SKM-1 (cell line): ENCODE measurements at regions not wholly inside any gene's neighbourhood (a gene's known extent, or its start where the extent isn't known, plus 50 kb on each side); places are given as distances from the start of the nearest gene placed in this dataset.

Experiments
- DNase-seq: peaks from one replicate; lab custom pipeline; 2025; ENCODE audit not compliant: unreplicated experiment; lab: John Stamatoyannopoulos, UW

DNA sequence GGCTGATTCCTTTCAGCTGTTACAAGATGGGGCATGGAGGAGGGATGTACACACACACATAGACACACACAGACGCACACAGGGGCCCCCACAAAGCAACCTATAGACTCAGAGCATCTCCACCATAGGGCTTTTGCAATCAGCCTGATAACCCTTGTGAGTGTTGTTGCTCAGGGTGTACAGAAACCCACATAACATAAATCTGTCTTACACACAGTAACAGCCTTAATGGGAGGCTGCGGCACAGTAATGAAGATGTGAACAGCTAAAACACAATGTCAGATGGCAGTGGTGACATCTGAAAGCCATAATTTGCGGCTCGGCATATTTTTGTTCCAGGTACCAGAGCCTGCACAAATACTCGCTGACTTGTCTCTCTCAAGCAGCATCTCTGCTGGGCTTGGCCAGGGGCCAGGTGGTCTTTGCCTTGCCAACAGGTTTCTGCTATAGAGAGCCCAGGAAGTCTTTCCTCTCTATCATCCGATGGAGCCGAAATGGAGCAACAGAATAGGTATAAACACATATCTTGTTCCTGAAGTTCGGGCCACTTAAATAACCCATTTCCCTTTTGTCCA is 357.2 kb upstream of the GATB start:
- DNase-seq: no peak

DNA sequence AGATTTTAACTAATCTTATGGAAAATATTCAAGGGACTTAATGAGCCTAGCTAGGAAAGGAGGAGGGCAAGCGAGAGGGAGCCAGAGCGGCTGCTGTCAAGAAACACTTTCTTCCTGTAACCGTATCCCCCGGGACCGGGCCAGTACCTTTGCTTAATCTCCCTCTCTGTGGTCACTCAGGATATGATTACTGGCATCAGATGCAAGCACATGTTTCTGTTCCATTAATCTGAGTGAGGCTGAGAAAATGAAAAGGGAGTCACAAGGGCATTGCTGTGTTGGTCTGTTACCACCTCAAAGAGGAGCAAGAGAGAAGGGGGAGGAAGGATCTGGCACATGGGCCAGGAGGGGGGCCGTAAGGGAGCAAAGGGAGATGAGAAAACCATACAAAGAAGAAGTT is 356.7 kb upstream of the GATB start:
- DNase-seq: no peak

DNA sequence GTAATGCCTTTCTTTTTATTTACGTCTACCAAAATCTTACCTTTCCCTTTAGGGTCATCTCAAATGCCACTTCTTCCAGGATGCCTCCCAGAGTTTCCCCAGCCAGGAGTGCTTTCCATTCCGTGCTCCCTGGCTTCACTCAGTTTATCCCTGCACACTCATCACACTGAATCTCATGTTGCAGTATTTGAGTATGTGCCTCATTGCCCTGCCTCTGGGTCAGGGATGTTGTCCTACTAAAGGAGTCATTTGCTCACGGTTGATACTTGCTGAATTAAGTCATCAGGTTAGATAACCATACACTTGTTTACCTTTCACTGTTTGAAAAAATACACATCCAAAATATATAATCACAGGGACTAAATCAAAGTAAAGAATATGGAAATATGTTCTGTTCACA is 356.2 kb upstream of the GATB start:
- DNase-seq: no peak

DNA sequence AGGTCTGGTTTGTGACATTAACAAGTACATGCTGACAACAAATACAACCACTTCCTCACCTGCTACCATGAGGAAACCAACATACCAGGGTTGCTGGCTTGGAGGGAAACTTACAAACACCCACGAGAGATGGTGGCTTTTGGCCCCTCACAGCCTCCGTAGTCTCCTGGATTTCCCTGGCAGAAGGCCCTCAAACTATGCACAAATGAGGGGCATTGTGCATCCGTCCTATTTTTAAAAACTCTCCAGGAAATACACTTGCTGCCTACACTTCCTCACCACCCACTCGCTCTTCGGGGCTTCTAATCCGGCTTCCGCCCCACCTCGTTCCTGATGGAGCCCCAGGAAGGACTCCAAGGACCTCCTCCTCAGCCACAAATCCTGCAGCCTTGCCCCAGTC is 355.0 kb upstream of the GATB start:
- DNase-seq: no peak

DNA sequence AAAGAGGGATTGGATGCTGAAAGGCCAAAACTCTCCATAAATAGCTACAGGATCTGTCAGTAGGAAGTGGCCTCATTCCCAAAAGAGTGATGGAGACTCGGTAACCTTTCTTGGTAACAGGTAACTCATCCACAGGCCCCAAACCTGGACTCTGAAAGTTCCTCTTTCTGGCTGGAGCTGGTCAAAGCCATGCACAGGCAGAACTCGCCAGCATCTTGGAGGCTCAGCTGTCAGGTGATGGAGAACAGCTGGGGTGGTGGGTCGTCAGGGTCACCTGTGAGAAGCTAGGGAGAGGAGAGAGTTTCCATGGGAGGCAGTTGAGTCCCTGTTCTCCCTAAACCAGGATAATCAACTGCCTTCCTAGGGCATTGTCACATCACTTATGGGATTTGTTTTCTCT is 354.3 kb upstream of the GATB start:
- no peak for DNase-seq

DNA sequence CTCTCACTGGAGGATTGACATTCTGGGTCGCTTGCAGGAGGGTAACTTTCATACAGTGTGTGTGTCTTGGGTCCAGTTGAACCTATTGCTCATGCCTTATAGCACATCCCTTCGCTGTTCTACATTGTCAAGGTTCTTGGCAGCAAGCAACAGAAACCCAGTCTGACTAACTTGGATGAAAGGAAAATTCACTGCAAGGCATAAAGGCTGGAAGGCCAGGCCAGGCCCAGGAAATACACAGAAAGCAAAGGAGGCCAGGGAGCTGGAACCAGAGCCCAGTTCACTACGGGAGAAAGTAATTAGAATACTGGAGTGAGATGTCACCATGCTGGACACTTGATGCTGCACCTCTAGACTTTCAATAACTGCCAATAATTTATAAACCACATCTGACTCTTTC is 353.8 kb upstream of the GATB start:
- DNase-seq: no peak

DNA sequence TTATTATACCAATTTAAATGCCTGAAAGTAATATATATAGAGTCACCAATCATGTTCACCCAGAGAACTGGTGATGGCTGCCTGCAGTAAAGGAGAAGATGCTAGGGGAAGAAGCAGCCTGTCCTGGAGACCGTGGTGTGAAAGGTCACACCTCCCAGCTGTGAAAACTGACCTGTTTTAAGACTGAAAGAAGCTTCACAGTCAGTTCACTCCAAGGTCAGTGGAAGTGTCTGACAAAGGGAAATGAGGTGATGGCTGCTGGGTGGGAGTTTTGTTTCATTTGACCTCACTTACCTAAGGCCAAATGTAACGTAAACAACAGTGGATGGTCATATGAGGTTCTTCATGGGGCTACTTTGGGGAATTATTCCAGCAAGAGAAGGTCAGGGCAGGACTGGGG is 352.1 kb upstream of the GATB start:
- DNase-seq: no peak

DNA sequence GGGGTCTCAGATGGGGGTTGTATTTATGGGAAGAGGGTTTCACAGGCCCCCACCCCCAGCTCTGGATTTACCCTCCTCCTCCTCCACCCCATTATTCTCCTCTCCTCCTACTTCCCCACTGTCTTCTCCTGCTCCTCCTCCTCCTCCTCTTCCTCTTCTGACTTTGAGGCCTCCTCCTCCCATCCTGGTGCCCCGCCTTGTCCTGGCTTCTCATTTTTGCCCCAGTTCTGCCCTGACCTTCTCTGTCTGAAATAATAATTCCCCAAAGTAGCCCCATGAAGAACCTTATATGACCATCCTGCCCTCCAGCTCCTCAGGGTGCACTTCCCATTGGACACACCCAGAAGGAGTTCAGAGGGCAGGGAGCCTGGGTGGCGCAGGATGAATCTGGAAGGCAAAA is 351.4 kb upstream of the GATB start:
- DNase-seq: no peak

DNA sequence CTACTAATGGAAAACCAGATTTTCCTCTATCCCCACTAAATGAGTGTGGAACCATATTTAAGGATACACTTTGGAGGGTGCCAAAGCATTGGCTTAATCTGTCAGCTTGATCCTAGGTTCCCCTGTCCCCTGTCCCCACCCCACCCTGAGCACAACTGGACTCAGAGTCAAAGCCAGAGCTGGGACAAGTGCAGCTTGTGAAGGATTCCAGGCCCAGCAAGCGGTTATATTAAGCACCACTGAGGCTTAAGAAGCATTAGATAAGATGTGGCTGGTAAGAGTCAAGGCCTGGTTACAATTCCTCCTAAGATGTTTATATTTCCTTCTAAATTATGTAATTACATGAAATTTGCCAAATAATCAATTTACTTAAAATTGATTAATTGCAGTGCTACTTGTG is 350.0 kb upstream of the GATB start:
- DNase-seq: no peak

DNA sequence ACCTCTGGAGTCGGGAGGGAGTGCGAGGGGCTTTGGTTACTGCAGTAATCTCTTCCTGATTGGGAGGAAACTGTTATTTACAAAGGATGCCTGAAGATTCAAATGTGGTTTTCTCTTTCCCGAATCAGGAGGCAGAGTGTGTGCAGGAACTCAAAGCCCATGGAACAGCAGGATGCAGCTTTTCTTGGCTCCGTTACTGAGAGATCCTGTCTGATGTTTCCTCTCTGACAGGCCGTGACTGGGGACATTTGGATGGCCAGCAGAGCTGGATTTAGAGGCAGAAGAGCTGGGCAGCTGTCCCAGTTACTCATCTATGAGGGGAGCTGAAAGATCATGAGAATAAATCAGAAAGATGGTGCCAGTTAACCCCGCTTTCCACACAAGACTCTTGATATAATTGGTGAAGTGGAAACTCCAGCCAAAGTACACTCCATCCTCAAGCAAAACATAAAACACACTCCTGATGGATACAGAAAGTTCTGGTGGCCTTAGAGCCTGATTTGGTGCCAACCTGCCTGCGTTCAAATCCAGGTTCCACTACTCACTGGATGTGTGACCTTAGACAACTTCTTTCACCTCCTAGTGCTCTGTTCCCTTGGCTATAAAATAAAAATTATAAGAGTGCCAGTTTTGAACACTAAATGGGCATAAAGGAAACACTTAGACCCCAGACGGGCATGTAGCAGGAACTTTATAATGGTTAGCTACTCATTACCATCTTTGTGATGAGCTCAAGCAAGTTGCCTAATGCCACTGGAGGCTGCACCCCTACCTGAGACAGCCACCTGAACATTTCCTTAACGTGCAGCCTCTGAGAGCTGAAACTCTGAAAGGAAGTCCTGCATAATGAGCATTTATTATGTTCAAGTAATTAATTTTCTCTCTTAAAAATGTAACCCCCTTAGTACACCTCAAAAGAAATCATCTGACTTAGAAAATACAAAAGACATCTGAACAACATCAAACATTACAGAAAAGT is 349.0 kb upstream of the GATB start:
- no peak for DNase-seq

DNA sequence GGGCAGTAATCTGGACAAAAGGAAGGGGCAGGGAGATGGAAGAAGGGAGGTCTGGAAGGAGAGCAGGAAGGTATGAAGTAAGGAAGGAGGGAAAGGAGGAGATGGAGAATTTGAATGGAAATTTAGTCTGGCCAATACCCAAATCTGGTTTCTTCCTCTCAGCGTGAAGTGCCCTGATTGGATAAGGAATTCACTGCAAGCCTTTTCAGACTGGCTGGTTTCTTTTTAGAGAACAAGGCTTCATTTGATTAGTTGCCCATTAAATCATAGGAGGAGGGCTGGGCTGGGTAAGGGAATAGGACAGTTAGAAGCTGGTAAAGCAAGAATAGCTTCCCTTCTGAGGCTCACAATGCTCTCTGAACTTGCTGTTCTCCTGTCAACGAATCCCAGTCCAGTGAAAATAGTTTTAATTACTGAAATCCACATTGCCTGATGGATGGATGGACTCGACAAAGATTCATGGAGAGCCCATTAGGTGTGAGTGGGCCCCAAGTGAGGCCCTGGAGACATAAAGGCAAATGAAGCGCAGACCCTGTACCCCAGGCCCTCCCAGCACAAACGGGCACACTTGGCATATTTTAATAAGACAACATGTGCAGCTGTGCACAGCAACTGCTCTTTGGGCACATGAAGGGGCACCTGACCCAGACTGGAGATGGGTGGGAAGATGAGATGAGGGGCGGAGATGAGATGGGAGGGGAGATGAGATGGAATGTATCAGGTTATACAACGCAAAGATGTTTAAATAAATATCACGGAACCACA is 347.1 kb upstream of the GATB start:
- DNase-seq: no peak

DNA sequence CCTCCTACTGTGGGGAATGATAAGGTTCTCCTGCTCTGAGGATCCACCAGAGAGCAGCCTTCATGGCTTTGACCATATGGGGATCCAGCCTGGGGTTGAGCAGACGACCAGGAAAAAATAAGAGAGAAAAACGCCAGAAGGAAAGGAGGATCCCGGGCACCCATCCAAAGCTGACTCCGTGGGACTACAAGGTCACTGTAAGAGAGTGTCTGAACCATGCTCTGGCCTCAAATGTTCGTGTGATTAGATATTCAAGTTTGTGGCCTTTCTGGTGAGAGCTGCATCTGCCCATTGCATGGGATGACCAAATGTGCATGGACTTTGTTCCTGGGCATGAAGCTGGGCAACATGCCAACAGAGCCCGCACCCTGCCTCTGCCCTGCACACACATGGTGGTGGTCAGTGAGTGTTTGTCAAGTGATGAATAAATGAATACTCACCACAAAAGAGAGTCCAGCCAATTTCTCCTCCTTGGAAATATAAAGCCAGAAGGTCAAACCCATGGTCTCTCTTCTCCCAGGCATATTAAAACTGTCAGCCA is 346.0 kb upstream of the GATB start:
- no peak for DNase-seq

DNA sequence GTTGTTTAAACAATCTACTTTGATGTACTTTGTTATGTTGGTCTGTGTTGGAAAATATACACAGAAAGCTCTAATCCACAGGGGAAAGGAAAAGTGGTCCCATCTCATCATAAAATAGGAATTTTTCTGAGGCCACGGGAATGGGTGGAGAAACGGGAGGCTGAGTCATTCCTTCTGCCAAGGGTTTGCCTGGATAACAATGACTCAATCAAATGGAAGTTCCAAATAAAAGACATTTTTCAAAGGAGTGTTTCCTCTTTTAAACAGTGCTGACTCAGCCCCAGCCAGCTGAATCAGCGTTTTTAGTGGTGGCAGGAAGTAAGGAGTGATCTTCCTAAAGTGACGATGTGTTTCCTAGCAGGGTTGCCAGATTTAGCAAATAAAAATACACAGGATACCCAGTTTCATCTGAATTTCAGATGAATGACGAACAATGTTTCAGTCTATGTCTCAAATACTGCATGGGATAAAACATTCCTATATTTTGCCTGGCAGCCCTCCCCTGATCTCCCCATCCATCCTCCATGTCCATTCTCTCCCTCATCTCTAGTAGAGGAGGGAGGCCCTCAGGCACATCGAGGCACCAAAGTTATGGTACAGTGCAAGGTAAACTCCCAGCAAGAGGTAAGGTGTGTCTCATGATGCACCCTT is 345.4 kb upstream of the GATB start:
- no peak for DNase-seq

DNA sequence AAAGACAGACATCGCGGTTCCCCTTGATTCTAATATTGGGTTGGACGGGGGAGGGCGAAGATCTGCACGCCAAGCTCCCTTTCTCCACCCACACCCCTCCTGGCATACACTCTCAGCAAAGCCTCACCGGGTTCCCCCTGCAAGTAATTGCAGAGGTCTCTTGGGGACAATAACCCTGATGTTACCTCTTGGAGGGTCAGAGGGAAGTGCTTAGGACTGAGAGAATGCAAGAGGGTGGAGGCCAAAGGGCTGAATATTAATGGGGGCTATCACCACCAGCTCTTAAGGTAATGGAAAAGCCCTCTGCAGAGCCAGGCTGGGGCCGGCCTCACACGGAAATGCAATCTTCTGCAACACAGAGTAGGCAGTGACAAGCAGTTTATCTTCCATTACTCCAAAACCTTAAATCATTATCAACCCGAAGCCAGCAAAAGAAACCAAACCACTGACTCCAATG is 344.1 kb upstream of the GATB start:
- DNase-seq: no peak

DNA sequence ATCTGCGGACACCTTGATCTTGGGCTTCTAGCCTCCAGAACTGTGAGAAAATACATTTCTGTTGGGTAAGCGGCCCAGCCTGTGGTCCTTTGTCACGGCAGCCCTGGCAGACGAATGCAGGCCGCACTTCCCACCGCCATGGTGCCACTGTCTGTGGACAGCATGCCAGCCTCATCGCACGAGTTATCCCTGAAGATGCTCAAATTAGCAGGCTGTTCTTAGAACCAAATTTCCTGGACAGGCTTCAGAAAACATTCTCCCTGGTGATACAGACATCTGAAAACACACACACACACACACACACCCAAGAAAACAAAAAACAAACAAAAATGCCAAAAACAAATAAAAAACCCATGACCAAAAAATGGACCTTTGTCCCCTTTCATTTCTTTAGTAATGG is 343.5 kb upstream of the GATB start:
- no peak for DNase-seq

DNA sequence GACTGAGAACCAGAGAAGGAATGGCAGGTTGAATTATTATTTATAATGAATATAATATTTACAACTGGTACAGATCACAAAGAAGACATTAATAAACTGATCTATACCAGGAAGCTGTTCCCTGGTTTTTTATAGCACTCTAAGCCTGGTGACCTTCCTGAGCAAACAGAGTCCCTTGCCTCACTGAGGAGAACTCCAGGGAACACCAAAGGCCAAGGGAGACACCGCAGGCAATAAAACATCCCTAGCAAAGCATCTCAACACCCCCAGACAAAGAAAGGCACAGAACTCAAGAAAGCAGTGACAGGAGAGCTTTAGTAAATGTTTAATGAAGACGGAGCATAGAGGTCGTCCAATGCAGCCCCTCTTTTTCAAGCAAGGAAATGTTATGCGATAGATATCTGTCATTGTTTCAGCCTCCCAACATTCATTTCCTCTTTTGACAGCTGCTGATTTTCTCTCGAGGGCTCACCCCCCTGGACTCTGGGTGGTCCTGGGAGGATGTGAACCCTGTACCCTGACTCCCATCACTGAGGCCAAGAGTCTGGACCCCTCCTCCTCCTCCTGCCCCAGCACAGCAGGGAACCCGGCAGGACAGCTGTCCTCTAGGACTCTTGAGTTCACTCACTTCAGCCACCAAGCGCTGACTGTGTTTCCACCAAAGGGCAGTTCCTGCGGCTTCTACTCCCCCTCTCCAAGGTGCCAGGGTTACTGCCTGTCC is 342.5 kb upstream of the GATB start:
- no peak for DNase-seq

DNA sequence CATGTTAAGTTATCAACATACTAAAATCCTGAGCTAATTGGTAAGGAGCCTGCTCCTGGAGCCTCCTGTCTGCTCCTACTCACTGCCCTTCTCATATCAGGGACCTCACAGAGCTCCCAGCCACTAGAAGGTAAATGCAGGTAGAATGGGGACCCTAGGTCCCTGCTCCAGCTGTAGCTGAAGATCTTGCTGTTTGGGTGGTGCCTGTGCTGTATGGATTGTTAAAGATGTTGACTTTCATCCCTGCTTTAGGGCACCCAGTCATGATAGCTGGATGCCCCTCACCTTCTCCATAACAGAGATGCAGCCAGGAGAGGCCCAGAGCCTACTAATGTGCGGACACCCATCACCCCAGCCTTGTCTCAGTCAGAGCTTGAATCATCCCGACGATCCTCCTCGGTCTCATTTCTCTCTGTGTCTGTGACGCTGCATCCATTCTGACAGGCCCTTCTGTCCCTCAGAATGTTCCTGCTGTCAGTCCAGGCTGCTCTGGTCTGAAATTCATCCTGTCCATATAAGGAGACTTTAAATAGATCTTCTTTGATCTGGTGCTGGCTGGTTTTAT is 341.7 kb upstream of the GATB start:
- DNase-seq: no peak

DNA sequence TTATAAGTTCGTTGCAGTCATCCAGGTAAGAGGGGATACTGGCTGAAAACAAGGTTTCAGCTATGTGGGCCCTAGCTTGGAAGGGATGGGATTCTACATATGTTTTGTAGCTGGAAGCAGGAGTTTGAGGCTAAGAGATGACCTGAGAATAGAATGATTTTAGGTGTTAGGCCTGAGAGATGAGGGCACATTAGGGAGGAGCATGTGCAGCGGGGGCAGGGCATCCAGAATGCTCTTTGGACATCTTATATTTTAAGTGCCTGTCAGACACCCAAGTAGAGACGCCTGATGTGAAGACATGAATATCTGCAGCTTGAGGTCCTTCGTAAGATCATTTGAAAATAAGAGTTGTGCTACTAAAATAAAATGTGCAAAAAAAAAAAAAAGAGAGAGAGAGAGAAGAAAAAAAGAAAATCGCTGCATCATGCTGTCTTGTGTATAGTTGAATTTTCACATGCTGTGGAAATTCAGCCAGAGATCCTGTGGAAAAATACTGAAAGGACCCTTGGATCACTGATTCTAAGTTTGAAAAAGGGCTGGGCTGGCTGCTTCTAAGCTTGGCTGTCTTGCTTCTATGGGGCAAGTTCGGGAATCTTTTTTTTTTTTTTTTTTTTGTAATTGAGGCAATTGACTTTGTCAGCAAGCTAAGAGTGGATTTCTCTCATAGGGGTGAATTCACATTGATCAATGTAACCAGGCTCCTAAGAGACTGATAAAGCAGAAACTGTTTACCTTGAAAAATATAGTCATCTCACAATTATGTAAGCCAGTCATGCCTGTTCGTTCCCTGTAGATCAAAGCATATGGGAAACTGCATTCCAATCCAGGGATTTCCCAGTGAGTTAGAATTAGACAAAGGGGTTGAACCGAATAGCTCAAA is 341.0 kb upstream of the GATB start:
- DNase-seq: no peak
